ENCODE measurements at regions not wholly inside any gene's neighbourhood (a gene's known extent, or its start where the extent isn't known, plus 50 kb on each side); places are given as distances from the start of the nearest gene placed in this dataset.

- FAIRE-seq (no peak), DNase-seq (ENCODE audit: insufficient read length, low spot score) (no peak)
Measured at GRCh38 chr6:156392648-156393047, 384.5 kb upstream of the ARID1B start.

GRCh38 chr6:156391977-156392376 is 385.2 kb upstream of the ARID1B start:
- FAIRE-seq (no peak), DNase-seq (ENCODE audit: insufficient read length, low spot score) (no peak)

- FAIRE-seq (no peak), DNase-seq (ENCODE audit: insufficient read length, low spot score) (no peak)
Measured at GRCh38 chr6:156391061-156391672, 386.0 kb upstream of the ARID1B start.

GRCh38 chr6:156390621-156391020 is 386.6 kb upstream of the ARID1B start:
- DNase-seq (ENCODE audit: insufficient read length, low spot score): no peak
- no peak for FAIRE-seq

- DNase-seq (ENCODE audit: insufficient read length, low spot score) (no peak), FAIRE-seq (no peak)
Measured at GRCh38 chr6:156389296-156389695, 387.9 kb upstream of the ARID1B start.

- no peak for FAIRE-seq
- DNase-seq (ENCODE audit: insufficient read length, low spot score): no peak
Measured at GRCh38 chr6:156387472-156387871, 389.7 kb upstream of the ARID1B start.

- FAIRE-seq: no peak
- no peak for DNase-seq (ENCODE audit: insufficient read length, low spot score)
Measured at GRCh38 chr6:156383059-156383458, 394.1 kb upstream of the ARID1B start.

GRCh38 chr6:156379392-156380289 is 397.5 kb upstream of the ARID1B start:
- no peak for FAIRE-seq
- DNase-seq (ENCODE audit: insufficient read length, low spot score): no peak

- no peak for DNase-seq (ENCODE audit: insufficient read length, low spot score)
- no peak for FAIRE-seq
Measured at GRCh38 chr6:156378853-156379252, 398.3 kb upstream of the ARID1B start.

GRCh38 chr6:156376091-156376490 is 401.1 kb upstream of the ARID1B start:
- DNase-seq (ENCODE audit: insufficient read length, low spot score) (no peak), FAIRE-seq (no peak)

- no peak for FAIRE-seq
- DNase-seq (ENCODE audit: insufficient read length, low spot score): no peak
Measured at GRCh38 chr6:156359912-156360311, 417.3 kb upstream of the ARID1B start.

- no peak for DNase-seq (ENCODE audit: insufficient read length, low spot score)
- no peak for FAIRE-seq
Measured at GRCh38 chr6:156352861-156353260, 424.3 kb upstream of the ARID1B start.

- no peak for FAIRE-seq
- no peak for DNase-seq (ENCODE audit: insufficient read length, low spot score)
Measured at GRCh38 chr6:156351346-156351966, 425.7 kb upstream of the ARID1B start.

GRCh38 chr6:156350337-156350736 is 426.8 kb upstream of the ARID1B start:
- no peak for FAIRE-seq
- no peak for DNase-seq (ENCODE audit: insufficient read length, low spot score)

- FAIRE-seq: no peak
- no peak for DNase-seq (ENCODE audit: insufficient read length, low spot score)
Measured at GRCh38 chr6:156348849-156349248, 428.3 kb upstream of the ARID1B start.

GRCh38 chr6:156348424-156348823 is 428.8 kb upstream of the ARID1B start:
- DNase-seq (ENCODE audit: insufficient read length, low spot score) (no peak), FAIRE-seq (no peak)

GRCh38 chr6:156347656-156348055 is 429.5 kb upstream of the ARID1B start:
- DNase-seq (ENCODE audit: insufficient read length, low spot score) (no peak), FAIRE-seq (no peak)

GRCh38 chr6:156347246-156347645 is 429.9 kb upstream of the ARID1B start:
- DNase-seq (ENCODE audit: insufficient read length, low spot score): no peak
- no peak for FAIRE-seq

GRCh38 chr6:156345700-156346099 is 431.5 kb upstream of the ARID1B start:
- DNase-seq (ENCODE audit: insufficient read length, low spot score) (no peak), FAIRE-seq (no peak)

- FAIRE-seq (no peak), DNase-seq (ENCODE audit: insufficient read length, low spot score) (no peak)
Measured at GRCh38 chr6:156344491-156344890, 432.7 kb upstream of the ARID1B start.

GRCh38 chr6:156337801-156338200 is 439.4 kb upstream of the ARID1B start:
- DNase-seq (ENCODE audit: insufficient read length, low spot score) (no peak), FAIRE-seq (no peak)

- FAIRE-seq: no peak
- no peak for DNase-seq (ENCODE audit: insufficient read length, low spot score)
Measured at GRCh38 chr6:156336733-156337132, 440.4 kb upstream of the ARID1B start.

All from GM19239 (cell line).